ENCODE measurements at regions not wholly inside any gene's neighbourhood (a gene's known extent, or its start where the extent isn't known, plus 50 kb on each side); places are given as distances from the start of the nearest gene placed in this dataset.
A peak's percentile ranks its signal among the peaks of the same experiment; 100 is the strongest.

DNA sequence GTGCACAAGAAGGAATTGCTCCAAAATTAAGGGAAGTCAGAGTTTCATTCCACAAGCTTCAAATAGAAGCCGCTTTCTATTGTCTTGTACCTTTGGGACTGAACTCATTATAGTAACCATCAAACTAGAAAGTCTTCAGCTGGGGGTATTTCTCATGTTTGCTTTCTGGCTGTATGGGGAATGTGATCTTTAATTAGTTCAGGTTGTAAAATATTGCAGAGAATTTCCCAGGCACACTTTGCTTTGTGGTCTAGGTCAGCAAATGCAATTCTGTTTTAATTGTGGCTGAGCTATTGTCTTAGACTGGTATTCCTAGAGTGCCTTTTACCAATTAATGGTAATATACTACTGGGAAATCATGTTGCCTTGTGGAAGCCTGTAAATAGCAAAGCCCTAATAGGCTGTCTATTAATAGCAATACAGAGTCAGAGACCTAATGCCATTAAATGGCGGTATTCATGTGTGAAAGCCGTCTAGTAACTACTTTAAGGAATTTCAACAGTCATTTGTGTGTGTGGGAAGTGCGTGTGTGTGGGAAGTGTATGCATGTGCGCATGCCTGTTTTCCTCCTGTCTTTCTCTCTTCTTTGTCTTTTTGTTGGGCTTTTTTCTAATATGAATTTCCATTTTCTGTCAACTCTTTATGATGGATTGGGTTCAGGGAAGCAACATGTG is 276.6 kb downstream of the FAT3 start:
- no peak for TF ChIP-seq CTCF (IDR thresholded peaks at IDR 0.05; ENCODE audit: insufficient read depth, low read length, poor library complexity, severe bottlenecking)
- H3K36me3 ChIP-seq (ENCODE audit: control insufficient read depth, insufficient read depth, low read length) = no peaks in the 10 kb centered on the region
- H3K27me3 ChIP-seq (ENCODE audit: control insufficient read depth, insufficient read depth, low read length) = no peaks in the 10 kb centered on the region
- peak; percentile 21 for DNase-seq (ENCODE audit: low read depth)
- H3K4me3 ChIP-seq (ENCODE audit: low read depth, low read length) = no peak overlapping the region

DNA sequence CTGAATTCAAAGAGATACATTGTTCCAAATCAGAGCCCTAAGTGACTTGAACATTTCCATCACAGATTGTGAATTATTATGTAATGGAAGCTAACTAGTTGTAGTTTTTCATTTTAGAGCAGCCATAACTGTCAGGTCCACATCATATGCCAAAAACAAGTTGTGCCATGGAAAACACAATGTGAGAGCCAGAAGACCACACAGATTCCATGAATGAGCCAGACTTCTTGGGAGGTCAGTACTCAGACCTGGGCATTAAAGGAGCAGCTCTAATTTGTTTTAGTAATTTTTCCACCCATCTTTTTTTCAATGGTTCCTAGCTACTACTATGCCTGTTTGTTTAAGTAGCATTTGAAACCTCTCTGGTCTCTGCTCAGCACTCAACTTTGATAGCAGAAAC is 279.4 kb downstream of the FAT3 start:
- DNase-seq (ENCODE audit: low read depth) = no peak
- TF ChIP-seq CTCF (IDR thresholded peaks at IDR 0.05; ENCODE audit: insufficient read depth, low read length, poor library complexity, severe bottlenecking) = no peak
- H3K36me3 ChIP-seq (ENCODE audit: control insufficient read depth, insufficient read depth, low read length) = no peaks in the 10 kb centered on the region

DNA sequence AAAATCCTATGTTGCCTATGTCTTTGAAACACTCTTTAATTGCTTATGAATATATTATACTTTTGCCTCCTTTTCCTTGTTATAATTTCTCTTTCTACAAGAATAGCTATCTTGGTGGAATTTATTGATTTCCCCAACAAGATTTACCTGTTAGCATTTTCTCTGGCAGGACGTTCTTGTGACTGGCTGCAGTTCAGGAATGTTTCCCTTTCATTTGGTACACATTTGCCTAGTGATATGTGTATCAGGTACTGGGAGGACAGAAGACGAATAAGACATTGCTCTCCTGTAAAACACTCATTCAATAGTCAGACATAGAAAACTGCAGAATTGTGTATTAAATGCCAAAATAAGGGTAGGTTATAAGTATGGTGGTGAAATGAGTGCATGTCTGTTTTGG is 279.9 kb downstream of the FAT3 start:
- H3K4me3 ChIP-seq (ENCODE audit: low read depth, low read length) = no peak overlapping the region
- no peak for DNase-seq (ENCODE audit: low read depth)
- no peaks in the 10 kb centered on the region for H3K36me3 ChIP-seq (ENCODE audit: control insufficient read depth, insufficient read depth, low read length)
- no peak for TF ChIP-seq CTCF (IDR thresholded peaks at IDR 0.05; ENCODE audit: insufficient read depth, low read length, poor library complexity, severe bottlenecking)
- H3K27me3 ChIP-seq (ENCODE audit: control insufficient read depth, insufficient read depth, low read length) = no peaks in the 10 kb centered on the region

More for the DNA sequence above, 279.4 kb downstream of the FAT3 start:
- no peak overlapping the region for H3K4me3 ChIP-seq (ENCODE audit: low read depth, low read length)
- no peaks in the 10 kb centered on the region for H3K27me3 ChIP-seq (ENCODE audit: control insufficient read depth, insufficient read depth, low read length)

DNA sequence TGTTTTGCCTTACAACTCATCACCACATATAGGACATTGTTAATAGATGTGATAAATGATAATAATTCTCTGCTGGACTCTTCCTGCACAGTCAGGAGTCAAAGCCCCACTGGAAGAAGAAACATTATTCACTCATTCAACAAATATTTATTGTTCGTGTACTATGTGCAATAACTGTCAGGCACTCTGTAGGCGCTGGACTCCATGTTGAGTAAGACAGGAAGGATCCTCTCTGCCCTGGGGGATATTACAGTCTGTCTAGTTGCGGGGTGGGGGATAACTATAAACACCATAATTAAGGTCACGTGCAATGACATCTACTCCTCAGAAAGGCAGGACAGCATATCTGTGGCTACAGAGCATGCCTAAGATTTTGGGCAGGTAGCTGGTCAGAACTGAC is 281.1 kb downstream of the FAT3 start:
- H3K4me3 ChIP-seq (ENCODE audit: low read depth, low read length) = no peak overlapping the region
- TF ChIP-seq CTCF (IDR thresholded peaks at IDR 0.05; ENCODE audit: insufficient read depth, low read length, poor library complexity, severe bottlenecking) = no peak
- no peak for DNase-seq (ENCODE audit: low read depth)
- H3K27me3 ChIP-seq (ENCODE audit: control insufficient read depth, insufficient read depth, low read length) = no peaks in the 10 kb centered on the region
- H3K36me3 ChIP-seq (ENCODE audit: control insufficient read depth, insufficient read depth, low read length) = no peaks in the 10 kb centered on the region

DNA sequence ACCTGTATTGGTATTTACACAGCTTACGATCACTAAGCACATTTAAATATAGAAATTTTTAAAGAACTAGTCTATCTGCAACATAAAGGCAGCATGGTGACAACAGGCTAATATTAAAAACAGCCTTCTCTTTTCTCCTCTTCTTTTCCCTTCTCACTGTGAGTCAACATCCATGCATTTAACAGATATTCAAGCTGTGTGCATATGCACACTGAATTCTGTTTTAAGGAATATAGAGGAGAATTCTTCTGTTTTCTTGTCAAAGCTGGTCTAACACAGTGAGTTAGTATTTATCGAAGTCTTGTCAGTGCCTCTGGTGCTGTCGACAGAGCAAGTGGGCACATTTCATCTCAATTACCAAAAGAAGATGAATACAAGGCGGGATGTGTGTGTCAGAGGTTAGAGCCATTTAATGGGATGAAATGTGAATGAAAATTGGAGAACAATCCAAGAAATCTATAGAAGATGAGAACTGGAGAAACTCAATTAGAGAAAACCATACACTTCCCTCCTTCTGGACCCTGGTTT is 282.3 kb downstream of the FAT3 start:
- TF ChIP-seq CTCF (IDR thresholded peaks at IDR 0.05; ENCODE audit: insufficient read depth, low read length, poor library complexity, severe bottlenecking) = no peak
- H3K27me3 ChIP-seq (ENCODE audit: control insufficient read depth, insufficient read depth, low read length) = no peaks in the 10 kb centered on the region
- no peak for DNase-seq (ENCODE audit: low read depth)
- no peak overlapping the region for H3K4me3 ChIP-seq (ENCODE audit: low read depth, low read length)
- no peaks in the 10 kb centered on the region for H3K36me3 ChIP-seq (ENCODE audit: control insufficient read depth, insufficient read depth, low read length)

DNA sequence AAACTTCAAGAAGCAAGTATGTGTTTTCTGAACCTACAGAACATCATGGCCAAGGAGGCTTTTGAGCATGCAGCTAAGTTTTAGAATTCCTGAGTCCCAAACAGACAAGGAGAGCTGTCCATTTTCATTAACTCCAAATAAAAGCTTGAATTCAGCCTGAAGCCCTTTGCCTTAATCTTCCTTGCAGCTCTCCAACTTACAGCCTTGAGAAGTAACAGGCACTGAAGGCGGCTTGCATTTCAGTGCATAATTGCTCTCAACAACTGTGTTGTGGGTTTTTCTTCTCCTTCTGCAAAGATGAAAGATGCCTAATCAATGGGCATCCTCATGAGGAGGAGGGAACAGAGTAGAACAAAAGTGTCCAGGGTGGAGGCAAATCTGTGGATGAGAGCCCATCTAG is 286.0 kb downstream of the FAT3 start:
- no peak overlapping the region for H3K4me3 ChIP-seq (ENCODE audit: low read depth, low read length)
- no peaks in the 10 kb centered on the region for H3K36me3 ChIP-seq (ENCODE audit: control insufficient read depth, insufficient read depth, low read length)
- H3K27me3 ChIP-seq (ENCODE audit: control insufficient read depth, insufficient read depth, low read length) = no peaks in the 10 kb centered on the region
- DNase-seq (ENCODE audit: low read depth) = no peak
- TF ChIP-seq CTCF (IDR thresholded peaks at IDR 0.05; ENCODE audit: insufficient read depth, low read length, poor library complexity, severe bottlenecking) = no peak
